ENCODE measurements at regions not wholly inside any gene's neighbourhood (a gene's known extent, or its start where the extent isn't known, plus 50 kb on each side); places are given as distances from the start of the nearest gene placed in this dataset.

- Histone ChIP-seq H3K9me3 (no peaks in the 10 kb centered on the region), H3K4me3 (no peak overlapping the region), H3K27ac (peak overlapping the region; percentile 74 to 86), H3K27me3 (no peaks in the 10 kb centered on the region), H3K4me1 (peaks cover 0 to 76% of the 10 kb centered on the region in 2 donors), H3K36me3 (no peaks in the 10 kb centered on the region)
- DNase-seq (ENCODE audit: low spot score): peak; percentile 42
- TF ChIP-seq, protein P1, sequence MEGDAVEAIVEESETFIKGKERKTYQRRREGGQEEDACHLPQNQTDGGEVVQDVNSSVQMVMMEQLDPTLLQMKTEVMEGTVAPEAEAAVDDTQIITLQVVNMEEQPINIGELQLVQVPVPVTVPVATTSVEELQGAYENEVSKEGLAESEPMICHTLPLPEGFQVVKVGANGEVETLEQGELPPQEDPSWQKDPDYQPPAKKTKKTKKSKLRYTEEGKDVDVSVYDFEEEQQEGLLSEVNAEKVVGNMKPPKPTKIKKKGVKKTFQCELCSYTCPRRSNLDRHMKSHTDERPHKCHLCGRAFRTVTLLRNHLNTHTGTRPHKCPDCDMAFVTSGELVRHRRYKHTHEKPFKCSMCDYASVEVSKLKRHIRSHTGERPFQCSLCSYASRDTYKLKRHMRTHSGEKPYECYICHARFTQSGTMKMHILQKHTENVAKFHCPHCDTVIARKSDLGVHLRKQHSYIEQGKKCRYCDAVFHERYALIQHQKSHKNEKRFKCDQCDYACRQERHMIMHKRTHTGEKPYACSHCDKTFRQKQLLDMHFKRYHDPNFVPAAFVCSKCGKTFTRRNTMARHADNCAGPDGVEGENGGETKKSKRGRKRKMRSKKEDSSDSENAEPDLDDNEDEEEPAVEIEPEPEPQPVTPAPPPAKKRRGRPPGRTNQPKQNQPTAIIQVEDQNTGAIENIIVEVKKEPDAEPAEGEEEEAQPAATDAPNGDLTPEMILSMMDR (IDR thresholded peaks at IDR 0.05): no peak
Observed at GRCh38 chr20:23148731-23149570, 62.8 kb upstream of the CD93 start.

DNA sequence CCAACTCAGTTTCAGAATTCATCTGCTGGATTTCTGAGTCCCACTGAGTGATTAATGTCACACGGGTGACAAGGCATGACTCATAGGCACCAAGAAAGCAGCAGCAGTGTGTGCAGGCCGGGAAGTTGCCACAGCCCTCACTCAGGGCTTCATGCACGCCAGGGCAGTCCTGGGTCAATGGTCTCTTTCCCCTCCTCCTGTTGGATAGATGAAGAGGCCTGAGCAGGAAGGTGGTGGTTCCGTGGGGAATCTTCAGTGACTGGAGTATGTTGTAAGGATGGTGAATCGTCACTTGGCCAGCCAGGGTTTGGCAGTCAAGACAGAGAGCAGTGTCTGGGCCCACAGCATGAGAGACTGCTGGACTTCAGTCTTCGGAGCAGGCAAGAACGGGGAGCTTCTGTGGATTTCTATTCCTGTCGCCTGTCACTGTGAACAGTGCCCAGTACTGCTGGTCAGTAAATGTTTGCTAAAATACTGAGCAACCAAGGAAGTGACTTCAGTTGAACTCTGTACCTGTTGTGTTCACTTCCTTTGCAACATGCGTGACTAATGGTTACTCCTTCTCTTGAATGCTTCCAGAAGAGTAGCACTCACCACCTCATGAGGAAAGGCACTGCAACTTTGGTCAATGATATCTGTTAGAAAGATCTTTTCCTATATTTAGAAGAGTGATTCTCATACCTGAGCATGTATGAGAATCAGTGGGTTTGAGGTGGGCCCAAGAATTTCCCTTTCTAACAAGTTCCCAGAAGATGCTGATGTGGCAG lies 62.0 kb upstream of the CD93 start:
- no peaks in the 10 kb centered on the region for H3K36me3 ChIP-seq
- H3K9me3 ChIP-seq: no peaks in the 10 kb centered on the region
- H3K4me1 ChIP-seq: peaks cover 0 to 74% of the 10 kb centered on the region in 2 donors
- no peaks in the 10 kb centered on the region for H3K27me3 ChIP-seq
- TF ChIP-seq, protein P1 (IDR thresholded peaks at IDR 0.05): no peak
- peak; percentile 85 for DNase-seq (ENCODE audit: low spot score)
- no peak overlapping the region for H3K4me3 ChIP-seq
- H3K27ac ChIP-seq: peak overlapping the region; percentile 74 to 86

- DNase-seq (ENCODE audit: low spot score): no peak
- Histone ChIP-seq H3K36me3 (no peaks in the 10 kb centered on the region), H3K4me3 (no peak overlapping the region), H3K27ac (peak overlapping the region; percentile 74 to 86), H3K27me3 (no peaks in the 10 kb centered on the region), H3K9me3 (no peaks in the 10 kb centered on the region), H3K4me1 (peaks cover 0 to 73% of the 10 kb centered on the region in 2 donors)
- TF ChIP-seq, protein P1 (IDR thresholded peaks at IDR 0.05): no peak
Observed at GRCh38 chr20:23147647-23147963, 61.5 kb upstream of the CD93 start.

GRCh38 chr20:23146857-23147637 lies 60.9 kb upstream of the CD93 start:
- Histone ChIP-seq H3K9me3 (no peaks in the 10 kb centered on the region), H3K27ac (peak overlapping the region; percentile 74 to 86), H3K27me3 (no peaks in the 10 kb centered on the region), H3K4me3 (no peak overlapping the region), H3K4me1 (peaks cover 0 to 73% of the 10 kb centered on the region in 2 donors), H3K36me3 (no peaks in the 10 kb centered on the region)
- DNase-seq (ENCODE audit: low spot score): peak; percentile 54
- TF ChIP-seq, protein P1 (IDR thresholded peaks at IDR 0.05): no peak

DNA sequence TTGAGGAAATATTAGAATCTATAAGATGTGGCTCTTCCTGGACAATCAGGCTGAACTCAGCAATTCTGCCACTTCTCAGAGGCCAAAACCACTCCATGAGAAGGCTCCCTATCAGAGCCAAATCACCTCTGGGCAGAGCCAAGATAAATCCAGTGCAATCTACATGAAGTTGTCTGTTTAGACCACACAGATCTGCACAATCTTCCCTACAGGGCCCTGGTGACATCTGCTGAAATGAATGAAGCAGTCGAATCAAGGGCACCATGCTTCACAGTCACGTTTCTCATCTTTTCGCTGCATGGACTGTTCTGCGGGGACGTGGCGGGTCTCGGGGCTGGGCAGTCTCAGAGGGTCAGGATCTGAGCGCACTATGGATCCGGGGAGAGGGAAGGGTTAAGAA lies 60.1 kb upstream of the CD93 start:
- no peak for DNase-seq (ENCODE audit: low spot score)
- Histone ChIP-seq H3K4me3 (no peak overlapping the region), H3K27ac (no peak overlapping the region), H3K9me3 (no peaks in the 10 kb centered on the region), H3K36me3 (no peaks in the 10 kb centered on the region), H3K27me3 (no peaks in the 10 kb centered on the region), H3K4me1 (peaks cover 0 to 73% of the 10 kb centered on the region in 2 donors)
- TF ChIP-seq, protein P1 (IDR thresholded peaks at IDR 0.05): no peak

Measured in right atrium auricular region (tissue), 2 donors.